GM19395 (cell line): ENCODE measurements at regions not wholly inside any gene's neighbourhood (a gene's known extent, or its start where the extent isn't known, plus 50 kb on each side); places are given as distances from the start of the nearest gene placed in this dataset.
"Not testable (repeated sequence)": the region's sequence is repeated elsewhere in the genome, so short reads cannot be mapped to it uniquely, and the experiment has no call there.

Experiments
- ATAC-seq: cut with Tn5 transposase; IDR thresholded peaks from one replicate; pipeline ENCODE4 v1.9.1; 2021; ENCODE audit warnings: mild to moderate bottlenecking, moderate library complexity; ENCODE audit not compliant: unreplicated experiment

- no peak for ATAC-seq
These were observed 51.1 kb downstream of the DOP1B start for GRCh38 chr21:36207577-36208320.

- no peak for ATAC-seq
These were observed 51.8 kb downstream of the DOP1B start for GRCh38 chr21:36208326-36209013.

DNA sequence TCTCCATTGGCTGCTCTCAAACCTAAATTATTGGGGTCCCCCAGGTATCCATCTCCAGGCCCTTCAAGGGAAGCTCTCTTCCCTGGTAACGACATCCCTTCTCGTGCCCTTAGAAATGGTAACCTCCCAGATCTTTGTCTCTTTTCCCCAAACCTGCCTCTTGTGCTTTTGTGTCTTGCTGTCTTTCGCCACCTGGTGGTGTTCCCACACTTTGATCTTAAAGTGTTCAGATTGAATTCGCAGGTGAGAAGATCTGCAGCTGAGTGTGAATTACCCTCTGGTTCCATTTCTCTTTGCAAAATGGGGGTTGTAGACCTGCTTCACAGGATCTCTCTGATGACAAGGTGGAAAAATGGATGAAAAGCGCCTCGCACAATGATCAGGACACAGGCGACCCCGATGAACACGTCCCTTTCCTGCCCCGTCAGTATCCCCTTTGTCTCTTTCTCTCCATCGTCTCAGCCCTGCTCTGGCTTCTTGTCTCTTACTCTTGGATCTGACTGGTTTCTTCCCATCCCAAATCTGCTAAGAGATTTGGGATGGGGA lies 53.1 kb downstream of the DOP1B start:
- no peak for ATAC-seq

DNA sequence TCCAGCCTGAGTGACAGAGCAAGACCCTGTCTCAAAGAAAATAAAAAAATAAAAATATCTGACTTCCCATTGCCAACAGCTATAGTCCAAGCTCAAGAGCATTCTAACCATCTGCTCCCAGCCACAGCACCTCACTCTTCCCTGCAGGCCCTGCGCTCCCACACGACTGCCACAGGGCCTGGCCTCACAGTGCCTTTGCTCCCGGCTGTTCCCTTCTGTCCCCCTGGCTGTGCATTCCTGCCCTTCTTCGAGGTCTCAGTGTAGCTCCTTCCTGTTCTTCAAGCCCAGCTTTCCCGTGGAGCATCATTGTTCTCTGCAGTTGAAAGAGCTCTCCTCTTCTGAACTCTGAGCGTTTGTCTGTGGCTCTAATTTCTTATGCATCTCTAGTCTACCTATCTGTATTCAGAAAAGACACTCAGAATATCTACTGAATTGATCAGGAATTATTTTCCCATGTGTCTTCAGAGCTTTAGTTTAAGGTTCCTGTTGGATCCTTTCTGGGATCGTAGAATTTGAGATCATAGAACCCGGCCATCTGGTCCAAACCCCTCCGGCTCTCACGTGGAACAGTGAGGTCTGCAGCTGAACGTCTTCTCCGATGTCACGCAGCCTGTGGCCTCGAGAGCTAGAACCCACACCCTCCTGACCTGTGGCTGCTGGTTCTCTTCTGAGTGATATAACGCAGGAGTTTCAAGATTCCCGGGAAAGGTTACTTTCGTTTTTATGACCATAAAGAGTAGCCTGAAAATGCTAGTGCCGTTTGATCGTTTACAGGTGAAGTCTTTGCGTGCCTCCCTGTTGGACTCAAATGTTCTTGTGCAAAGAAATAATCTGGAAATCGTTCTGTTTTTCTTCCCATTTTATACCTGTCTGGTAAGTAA lies 54.4 kb downstream of the DOP1B start:
- ATAC-seq = no peak

GRCh38 chr21:36211660-36212512 lies 55.3 kb downstream of the DOP1B start:
- ATAC-seq = no peak

DNA sequence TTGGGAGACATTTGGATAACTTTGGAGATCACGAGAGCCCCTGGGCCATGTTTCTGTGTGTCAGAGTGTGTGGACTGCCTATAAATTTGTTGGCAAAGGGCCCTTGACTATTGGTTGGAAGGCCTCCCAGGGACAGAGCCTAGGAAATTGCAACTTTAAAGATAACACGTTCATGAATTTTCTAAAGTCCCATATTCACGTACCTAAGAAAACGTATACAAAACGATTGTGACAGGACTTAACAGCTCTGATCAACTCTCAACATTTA lies 55.8 kb downstream of the DOP1B start:
- ATAC-seq = no peak

DNA sequence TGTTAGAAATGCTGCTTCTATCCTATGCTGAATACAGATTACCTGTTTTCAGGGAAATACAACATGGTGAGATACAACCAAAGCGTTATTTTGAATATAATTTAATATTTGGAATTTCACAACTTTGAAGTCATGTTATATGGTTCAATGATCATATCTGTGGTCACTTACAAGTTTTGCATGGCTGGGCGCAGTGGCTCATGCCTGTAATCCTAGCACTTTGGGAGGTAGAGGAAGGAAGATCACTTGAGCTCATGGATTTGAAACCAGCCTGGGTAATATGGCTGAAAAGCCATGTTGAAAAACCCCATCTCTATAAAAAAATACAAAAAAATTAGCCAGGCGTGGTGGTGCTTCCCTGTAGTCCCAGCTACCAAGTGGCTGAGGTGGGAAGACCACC lies 57.9 kb downstream of the DOP1B start:
- no peak for ATAC-seq

DNA sequence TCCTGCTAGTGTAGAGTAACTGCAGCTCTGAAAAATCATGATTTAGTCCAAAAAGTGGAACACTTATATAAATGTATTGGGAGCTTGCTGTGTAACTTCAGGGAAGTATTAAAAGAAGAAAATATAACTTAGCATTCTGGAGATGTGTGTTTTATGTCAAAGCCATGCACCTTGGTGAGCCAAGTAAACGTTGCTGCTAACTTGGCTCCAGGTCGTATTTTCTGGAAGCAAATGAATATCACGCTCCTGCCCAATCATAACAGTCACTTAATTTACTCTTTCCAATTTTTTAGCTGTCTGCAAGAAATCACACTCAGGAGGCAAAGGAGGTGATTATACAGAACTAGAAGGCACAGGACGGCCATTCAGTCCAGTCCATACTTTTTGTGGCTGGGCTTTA lies 61.1 kb downstream of the DOP1B start:
- ATAC-seq = no peak

GRCh38 chr21:36218691-36219090 lies 62.1 kb downstream of the DOP1B start:
- no peak for ATAC-seq

DNA sequence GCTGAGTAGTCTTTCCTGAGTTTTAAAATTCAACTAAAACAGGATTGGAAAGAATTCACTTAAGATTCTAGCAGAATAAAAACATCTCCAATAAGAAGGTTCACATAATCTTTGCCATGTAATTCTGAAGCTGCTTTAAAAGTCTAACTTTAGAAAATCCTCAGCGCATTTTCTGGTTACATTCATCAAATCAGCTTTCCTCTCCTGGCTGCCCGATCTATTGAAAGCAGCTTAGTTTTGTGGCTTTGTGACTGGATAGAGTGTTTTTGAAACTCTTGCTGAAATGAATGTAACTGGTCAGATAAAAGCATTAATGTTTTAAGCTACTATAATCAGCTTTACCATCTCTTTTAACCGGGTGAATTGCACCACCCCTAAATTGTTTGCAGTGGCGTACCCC lies 66.8 kb downstream of the DOP1B start:
- no peak for ATAC-seq

DNA sequence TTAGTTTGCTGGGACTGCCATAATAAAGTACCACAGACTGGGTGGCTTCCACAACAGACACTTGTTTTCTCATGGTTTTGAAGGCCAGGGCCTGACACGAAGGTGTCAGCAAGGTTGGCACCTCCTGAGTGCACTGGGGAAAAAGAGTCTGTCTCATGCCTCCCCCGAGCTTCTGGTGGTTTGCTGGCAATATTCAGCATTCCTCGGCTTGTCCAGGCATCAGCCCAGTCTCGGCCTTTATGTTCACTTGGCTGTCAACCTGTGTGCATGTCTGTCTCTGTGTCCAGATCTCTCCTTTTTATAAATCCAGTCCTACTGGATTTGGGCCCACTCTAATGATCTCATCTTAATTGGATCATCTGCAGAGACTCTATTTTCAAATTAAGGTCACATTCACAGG lies 72.6 kb downstream of the DOP1B start:
- ATAC-seq = no peak

GRCh38 chr21:36231444-36231843 lies 74.8 kb downstream of the DOP1B start:
- not testable (repeated sequence) for ATAC-seq

- ATAC-seq = no peak
These were observed 76.0 kb downstream of the DOP1B start for GRCh38 chr21:36232641-36233040.

- no peak for ATAC-seq
These were observed 78.5 kb downstream of the DOP1B start for GRCh38 chr21:36235058-36235582.

- no peak for ATAC-seq
These were observed 79.6 kb downstream of the DOP1B start for GRCh38 chr21:36236052-36236730.

- ATAC-seq = no peak
These were observed 80.8 kb downstream of the DOP1B start for GRCh38 chr21:36237441-36237840.

DNA sequence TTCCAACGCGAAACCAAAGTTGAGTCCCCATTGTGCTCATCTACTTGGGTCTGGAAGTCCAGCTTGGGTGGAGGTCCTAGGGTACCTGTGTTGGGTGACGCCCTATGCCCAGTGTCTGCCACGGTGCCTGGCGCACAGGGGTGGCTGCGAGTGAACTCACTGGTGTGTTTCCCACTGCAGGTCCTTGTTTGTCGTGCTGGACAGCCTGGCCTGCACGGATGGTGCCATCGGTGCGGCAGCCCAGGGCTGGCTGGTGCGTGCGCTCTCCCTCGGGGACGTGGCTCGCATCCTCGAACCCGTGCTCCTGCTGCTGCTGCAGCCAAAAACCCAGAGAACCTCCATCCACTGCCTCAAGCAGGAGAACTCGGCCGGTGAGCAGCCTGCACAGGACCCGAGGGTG lies 80.4 kb upstream of the MORC3 start:
- ATAC-seq = no peak

DNA sequence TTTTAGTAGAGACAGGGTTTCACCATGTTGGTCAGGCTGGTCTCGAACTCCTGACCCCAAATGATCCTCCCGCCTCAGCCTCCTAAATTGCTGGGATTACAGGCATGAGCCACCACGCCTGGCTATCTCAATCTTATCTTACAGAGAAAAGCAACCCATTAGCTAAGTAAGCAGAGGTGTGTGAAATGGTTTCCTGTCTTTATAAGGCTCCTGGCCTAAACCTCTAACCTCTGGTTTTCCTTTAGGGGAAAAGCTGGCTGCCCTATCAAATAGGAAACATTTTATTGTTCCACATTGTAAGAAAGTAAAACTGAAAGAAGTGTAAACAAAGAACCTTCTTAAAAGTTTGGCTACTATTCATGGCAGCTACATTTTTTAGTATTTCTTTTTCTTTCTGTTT lies 78.3 kb upstream of the MORC3 start:
- ATAC-seq = no peak

GRCh38 chr21:36245115-36245514 lies 74.9 kb upstream of the MORC3 start:
- no peak for ATAC-seq

- ATAC-seq = no peak
These were observed 74.3 kb upstream of the MORC3 start for GRCh38 chr21:36245649-36246048.
